NB4 (cell line): ENCODE measurements at regions not wholly inside any gene's neighbourhood (a gene's known extent, or its start where the extent isn't known, plus 50 kb on each side); places are given as distances from the start of the nearest gene placed in this dataset.

Source experiments
- POLR2A ChIP-seq: IDR thresholded peaks from 2 replicates; pipeline ENCODE4 v1.6.1; 2011; ENCODE audit warnings: mild to moderate bottlenecking; ENCODE audit not compliant: insufficient read length; ENCODE audit errors: extremely low read depth
- TF ChIP-seq, protein P1 (sequence below): IDR thresholded peaks from one replicate; pipeline ENCODE4 v1.5.1; 2012; ENCODE audit warnings: low read depth, low read length

DNA sequence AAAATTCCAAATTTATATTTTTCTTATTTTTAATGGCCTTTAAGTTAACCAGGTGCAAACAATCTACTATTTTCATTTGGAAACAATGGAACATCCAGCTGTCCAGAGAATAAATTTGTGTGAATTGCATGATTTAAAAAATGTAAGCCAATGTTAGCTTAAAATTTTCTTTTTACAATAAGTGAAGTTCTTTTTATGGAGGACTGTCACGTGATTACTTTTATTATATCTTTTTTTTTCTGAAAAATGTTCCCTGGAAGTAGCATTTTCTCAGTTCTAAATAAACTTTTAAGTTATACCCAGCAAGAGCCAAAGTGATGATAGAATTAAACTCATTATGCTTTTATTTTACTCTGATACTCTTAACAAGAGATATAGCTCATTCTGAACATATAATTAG lies 267.7 kb upstream of the SLC35B3 start:
- TF ChIP-seq, protein P1, sequence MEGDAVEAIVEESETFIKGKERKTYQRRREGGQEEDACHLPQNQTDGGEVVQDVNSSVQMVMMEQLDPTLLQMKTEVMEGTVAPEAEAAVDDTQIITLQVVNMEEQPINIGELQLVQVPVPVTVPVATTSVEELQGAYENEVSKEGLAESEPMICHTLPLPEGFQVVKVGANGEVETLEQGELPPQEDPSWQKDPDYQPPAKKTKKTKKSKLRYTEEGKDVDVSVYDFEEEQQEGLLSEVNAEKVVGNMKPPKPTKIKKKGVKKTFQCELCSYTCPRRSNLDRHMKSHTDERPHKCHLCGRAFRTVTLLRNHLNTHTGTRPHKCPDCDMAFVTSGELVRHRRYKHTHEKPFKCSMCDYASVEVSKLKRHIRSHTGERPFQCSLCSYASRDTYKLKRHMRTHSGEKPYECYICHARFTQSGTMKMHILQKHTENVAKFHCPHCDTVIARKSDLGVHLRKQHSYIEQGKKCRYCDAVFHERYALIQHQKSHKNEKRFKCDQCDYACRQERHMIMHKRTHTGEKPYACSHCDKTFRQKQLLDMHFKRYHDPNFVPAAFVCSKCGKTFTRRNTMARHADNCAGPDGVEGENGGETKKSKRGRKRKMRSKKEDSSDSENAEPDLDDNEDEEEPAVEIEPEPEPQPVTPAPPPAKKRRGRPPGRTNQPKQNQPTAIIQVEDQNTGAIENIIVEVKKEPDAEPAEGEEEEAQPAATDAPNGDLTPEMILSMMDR: no peak
- no peak for TF ChIP-seq POLR2A
